AG04449 (cell line): ENCODE measurements at regions not wholly inside any gene's neighbourhood (a gene's known extent, or its start where the extent isn't known, plus 50 kb on each side); places are given as distances from the start of the nearest gene placed in this dataset.

Experiments used
- CTCF ChIA-PET: fragments of 350-600 bp; formaldehyde crosslinking; extraction: SDS; loops from one replicate; lab custom pipeline; 2021; ENCODE audit warnings: antibody characterized with exemption; lab: Yijun Ruan, JAX
- POLR2A ChIA-PET: fragments of 400-600, 350-600 bp; formaldehyde crosslinking; extraction: SDS; loops from one replicate; lab custom pipeline; 2020; ENCODE audit warnings: antibody characterized with exemption, inconsistent platforms; lab: Yijun Ruan, JAX
- DNase-seq: peaks from one replicate; pipeline ENCODE4 v3.0.0-alpha.2; 2010; ENCODE audit warnings: low read depth, low spot score
- H3K4me3 ChIP-seq: 2 replicates; pipeline ENCODE4 v1.5.1; 2011; ENCODE audit warnings: low read depth, mild to moderate bottlenecking, control low read depth, low read length
- CTCF ChIP-seq: IDR thresholded peaks from one replicate; pipeline ENCODE4 v1.5.1; 2011; ENCODE audit warnings: mild to moderate bottlenecking, moderate library complexity, low read length, control low read depth, inconsistent platforms; ENCODE audit not compliant: insufficient read depth; ENCODE audit errors: missing control alignments

GRCh38 chr7:153939177-153939576 is 113.0 kb upstream of the DPP6 start:
- H3K4me3 ChIP-seq: no peak overlapping the region
- ChIA-PET POLR2A (no interaction called here), CTCF (no interaction called here)
- no peak for DNase-seq
- no peak for TF ChIP-seq CTCF

- POLR2A ChIA-PET: no interaction called here
- no peak overlapping the region for H3K4me3 ChIP-seq
- CTCF ChIA-PET: no interaction called here
- TF ChIP-seq CTCF: no peak
- DNase-seq: no peak
Observed at GRCh38 chr7:153939654-153940053, 112.5 kb upstream of the DPP6 start.

- ChIA-PET CTCF (no interaction called here), POLR2A (no interaction called here)
- no peak for DNase-seq
- TF ChIP-seq CTCF: no peak
- H3K4me3 ChIP-seq: no peak overlapping the region
Observed at GRCh38 chr7:153941061-153941460, 111.1 kb upstream of the DPP6 start.

- POLR2A ChIA-PET: no interaction called here
- no peak for TF ChIP-seq CTCF
Observed at GRCh38 chr7:153942036-153942435, 110.2 kb upstream of the DPP6 start.

GRCh38 chr7:153943457-153943856 is 108.7 kb upstream of the DPP6 start:
- CTCF ChIA-PET: no interaction called here

More at GRCh38 chr7:153942036-153942435, 110.2 kb upstream of the DPP6 start:
- CTCF ChIA-PET: no interaction called here
- no peak for DNase-seq
- no peak overlapping the region for H3K4me3 ChIP-seq

GRCh38 chr7:153943861-153944260 is 108.3 kb upstream of the DPP6 start:
- no peak for TF ChIP-seq CTCF
- CTCF ChIA-PET: no interaction called here
- H3K4me3 ChIP-seq: no peak overlapping the region
- POLR2A ChIA-PET: no interaction called here
- no peak for DNase-seq

More at GRCh38 chr7:153943457-153943856, 108.7 kb upstream of the DPP6 start:
- no peak overlapping the region for H3K4me3 ChIP-seq
- no peak for TF ChIP-seq CTCF
- no peak for DNase-seq
- POLR2A ChIA-PET: no interaction called here
